ENCODE measurements at regions not wholly inside any gene's neighbourhood (a gene's known extent, or its start where the extent isn't known, plus 50 kb on each side); places are given as distances from the start of the nearest gene placed in this dataset.

GRCh38 chr1:38312753-38313152, 266.2 kb upstream of the POU3F1 start:
- no peaks in the 10 kb centered on the region for H3K4me1 ChIP-seq
- H3K4me3 ChIP-seq: no peak overlapping the region
- WGBS, 2 donors (ENCODE audit: low coverage in 1 of 2): 90 to 91% methylated on average over 2 of the region's 2 CpGs
- no peak for ATAC-seq
- H3K36me3 ChIP-seq: no peaks in the 10 kb centered on the region
- H3K27ac ChIP-seq: no peak overlapping the region
- H3K9me3 ChIP-seq: peaks cover 0 to 15% (median 0%) of the 10 kb centered on the region in 3 donors
- TF ChIP-seq POLR2A (IDR thresholded peaks at IDR 0.05): no peak
- peaks cover 44% of the 10 kb centered on the region for H3K27me3 ChIP-seq

GRCh38 chr1:38310079-38310478, 263.5 kb upstream of the POU3F1 start:
- no peaks in the 10 kb centered on the region for H3K4me1 ChIP-seq
- 33% methylated on average over 1 of the region's 1 CpG; no CpG with 5 or more reads in 1 of the 2 donors for WGBS, 2 donors (ENCODE audit: low coverage in 1 of 2)
- peaks cover 0 to 15% (median 0%) of the 10 kb centered on the region in 3 donors for H3K9me3 ChIP-seq
- TF ChIP-seq POLR2A (IDR thresholded peaks at IDR 0.05): no peak
- no peak for TF ChIP-seq EP300 (IDR thresholded peaks at IDR 0.05)
- TF ChIP-seq CTCF (IDR thresholded peaks at IDR 0.05): no peak
- H3K36me3 ChIP-seq: no peaks in the 10 kb centered on the region
- no peak for ATAC-seq
- H3K4me3 ChIP-seq: no peak overlapping the region
- no peak overlapping the region for H3K27ac ChIP-seq
- H3K27me3 ChIP-seq: peaks cover 47% of the 10 kb centered on the region

GRCh38 chr1:38308780-38309179, 262.2 kb upstream of the POU3F1 start:
- TF ChIP-seq CTCF (IDR thresholded peaks at IDR 0.05): no peak
- no peak for TF ChIP-seq POLR2A (IDR thresholded peaks at IDR 0.05)
- TF ChIP-seq POLR2AphosphoS5 (IDR thresholded peaks at IDR 0.05): no peak
- no peak for TF ChIP-seq EP300 (IDR thresholded peaks at IDR 0.05)
- WGBS, 2 donors (ENCODE audit: low coverage in 1 of 2): 35 to 52% methylated on average over 2 of the region's 2 CpGs

GRCh38 chr1:38305666-38306065, 259.1 kb upstream of the POU3F1 start:
- no peaks in the 10 kb centered on the region for H3K4me1 ChIP-seq
- H3K4me3 ChIP-seq: no peak overlapping the region
- 90 to 100% methylated on average over 1 of the region's 1 CpG for WGBS, 2 donors (ENCODE audit: low coverage in 1 of 2)
- no peak for ATAC-seq
- H3K36me3 ChIP-seq: no peaks in the 10 kb centered on the region
- H3K27ac ChIP-seq: no peak overlapping the region
- TF ChIP-seq POLR2AphosphoS5 (IDR thresholded peaks at IDR 0.05): no peak
- TF ChIP-seq POLR2A (IDR thresholded peaks at IDR 0.05): no peak
- TF ChIP-seq EP300 (IDR thresholded peaks at IDR 0.05): no peak
- TF ChIP-seq CTCF (IDR thresholded peaks at IDR 0.05): no peak
- H3K9me3 ChIP-seq: peaks cover 0 to 6% (median 0%) of the 10 kb centered on the region in 3 donors
- peaks cover 47% of the 10 kb centered on the region for H3K27me3 ChIP-seq

More at GRCh38 chr1:38308780-38309179, 262.2 kb upstream of the POU3F1 start:
- H3K27me3 ChIP-seq: peaks cover 53% of the 10 kb centered on the region
- no peak for ATAC-seq
- no peak overlapping the region for H3K27ac ChIP-seq
- no peaks in the 10 kb centered on the region for H3K4me1 ChIP-seq
- H3K9me3 ChIP-seq: peaks cover 0 to 15% (median 0%) of the 10 kb centered on the region in 3 donors
- no peaks in the 10 kb centered on the region for H3K36me3 ChIP-seq
- no peak overlapping the region for H3K4me3 ChIP-seq

- H3K4me1 ChIP-seq: no peaks in the 10 kb centered on the region
- H3K36me3 ChIP-seq: no peaks in the 10 kb centered on the region
- 67 to 74% methylated on average over 1 of the region's 1 CpG for whole genome bisulfite sequencing, 2 donors (ENCODE audit: low coverage in 1 of 2)
- no peak overlapping the region for H3K4me3 ChIP-seq
- H3K27ac ChIP-seq: no peak overlapping the region
- peaks cover 0 to 2% (median 0%) of the 10 kb centered on the region in 3 donors for H3K9me3 ChIP-seq
- TF ChIP-seq CTCF (IDR thresholded peaks at IDR 0.05) (no peak), POLR2A (IDR thresholded peaks at IDR 0.05) (no peak), POLR2AphosphoS5 (IDR thresholded peaks at IDR 0.05) (no peak), EP300 (IDR thresholded peaks at IDR 0.05) (no peak)
- no peak for ATAC-seq
- peaks cover 39% of the 10 kb centered on the region for H3K27me3 ChIP-seq
These were observed 257.2 kb upstream of the POU3F1 start for GRCh38 chr1:38303843-38304242.
